CD14-positive monocyte (primary cell): ENCODE measurements at regions not wholly inside any gene's neighbourhood (a gene's known extent, or its start where the extent isn't known, plus 50 kb on each side); places are given as distances from the start of the nearest gene placed in this dataset.

Source experiments
- DNase-seq, 3 donors: peaks; one replicate each; pipeline ENCODE4 v3.0.0-alpha.2; 2011 to 2022
- H2AFZ ChIP-seq: 2 replicates; pipeline ENCODE4 v1.6.0; 2012; ENCODE audit warnings: mild to moderate bottlenecking, low read depth, low read length, inconsistent platforms; ENCODE audit not compliant: insufficient read depth, poor library complexity, severe bottlenecking
- H3K27ac ChIP-seq, 2 donors: 1 replicate in 1 of 2; 2 replicates in 1 of 2; pipeline ENCODE4 v1.5.1; 2012 to 2013; ENCODE audit warnings: low read length in 2 of 2, control low read depth in 1 of 2, inconsistent platforms in 1 of 2, low read depth in 1 of 2, mild to moderate bottlenecking in 1 of 2
- H3K27me3 ChIP-seq, 2 donors: one replicate each; pipeline versions ENCODE4 v1.6.0 to v1.6.1; 2011 to 2013; ENCODE audit warnings: low read length in 2 of 2; ENCODE audit not compliant: control insufficient read depth in 2 of 2, insufficient read depth in 2 of 2
- H3K36me3 ChIP-seq, 2 donors: replicated peaks in 1 of 2; 1 replicate in 1 of 2; 2 replicates in 1 of 2; pipeline versions ENCODE4 v1.5.1 to v1.6.1; 2012 to 2013; ENCODE audit warnings: low read length in 2 of 2, control low read depth in 1 of 2, inconsistent platforms in 1 of 2, mild to moderate bottlenecking in 1 of 2; ENCODE audit not compliant: insufficient read depth in 2 of 2, control insufficient read depth in 1 of 2
- H3K4me1 ChIP-seq, 2 donors: 1 replicate in 1 of 2; 2 replicates in 1 of 2; pipeline versions ENCODE4 v1.5.1 to v1.6.1; 2012 to 2013; ENCODE audit warnings: low read length in 2 of 2, control low read depth in 1 of 2, inconsistent platforms in 1 of 2, mild to moderate bottlenecking in 1 of 2, moderate library complexity in 1 of 2; ENCODE audit not compliant: insufficient read depth in 2 of 2, control insufficient read depth in 1 of 2
- H3K4me2 ChIP-seq: replicated peaks from 2 replicates; pipeline ENCODE3; 2012; ENCODE audit warnings: low read length, moderate library complexity, mild to moderate bottlenecking; ENCODE audit not compliant: poor library complexity, severe bottlenecking; ENCODE audit errors: extremely low read depth
- H3K4me3 ChIP-seq, 3 experiments: fragments of 200-600 bp in 1 of 3; sonication (generic) in 1 of 3; replicated peaks in 1 of 3; 1 replicate in 2 of 3; 2 replicates in 1 of 3; pipeline ENCODE4 v1.5.1; 2011 to 2013; ENCODE audit warnings: low read length in 3 of 3, mild to moderate bottlenecking in 3 of 3, control low read depth in 2 of 3, low read depth in 2 of 3, inconsistent platforms in 1 of 3, moderate library complexity in 1 of 3
- H3K79me2 ChIP-seq: 2 replicates; pipeline ENCODE4 v1.6.0; 2012; ENCODE audit warnings: mild to moderate bottlenecking, control low read depth, inconsistent platforms, low read length, moderate library complexity; ENCODE audit not compliant: insufficient read depth
- H3K9ac ChIP-seq: 2 replicates; pipeline ENCODE4 v1.6.0; 2017; ENCODE audit warnings: low read length, mild to moderate bottlenecking; ENCODE audit not compliant: insufficient read depth, poor library complexity, severe bottlenecking
- H3K9me3 ChIP-seq, 2 donors: replicated peaks in 1 of 2; 1 replicate in 1 of 2; 2 replicates in 1 of 2; pipeline versions ENCODE4 v1.5.1 to v1.6.1; 2012 to 2013; ENCODE audit warnings: low read length in 2 of 2, control low read depth in 1 of 2; ENCODE audit not compliant: control insufficient read depth in 1 of 2, insufficient read depth in 1 of 2
- H4K20me1 ChIP-seq: 2 replicates; pipeline ENCODE4 v1.6.0; 2012; ENCODE audit warnings: mild to moderate bottlenecking, low read length, control low read depth, moderate library complexity; ENCODE audit not compliant: insufficient read depth
- H3K27ac Mint-ChIP-seq, 7 donors: one replicate each; pipeline ENCODE4 v1.8.0; 2020; ENCODE audit warnings: mild to moderate bottlenecking in 7 of 7, mixed read lengths in 7 of 7, moderate library complexity in 6 of 7, inconsistent platforms in 2 of 7
- H3K27me3 Mint-ChIP-seq, 3 donors: one replicate each; pipeline ENCODE4 v1.8.0; 2021 to 2022; ENCODE audit warnings: low read depth in 3 of 3, mild to moderate bottlenecking in 3 of 3, mixed read lengths in 3 of 3, moderate library complexity in 3 of 3, inconsistent platforms in 1 of 3
- H3K36me3 Mint-ChIP-seq, 2 donors: one replicate each; pipeline ENCODE4 v1.8.0; 2020; ENCODE audit warnings: mixed read lengths in 2 of 2, inconsistent platforms in 1 of 2, mild to moderate bottlenecking in 1 of 2
- H3K4me1 Mint-ChIP-seq: one replicate; pipeline ENCODE4 v1.8.0; 2020; ENCODE audit warnings: mild to moderate bottlenecking, mixed read lengths
- H3K4me3 Mint-ChIP-seq, 2 donors: one replicate each; pipeline ENCODE4 v1.8.0; 2020; ENCODE audit warnings: mild to moderate bottlenecking in 2 of 2, mixed read lengths in 2 of 2, moderate library complexity in 1 of 2
- H3K9me3 Mint-ChIP-seq, 7 donors: one replicate each; pipeline ENCODE4 v1.8.0; 2020 to 2022; ENCODE audit warnings: mixed read lengths in 7 of 7, mild to moderate bottlenecking in 6 of 7, moderate library complexity in 6 of 7, inconsistent platforms in 2 of 7
- CTCF ChIP-seq: fragments of 200-600 bp; IDR thresholded peaks from one replicate; pipeline ENCODE4 v1.8.0; 2022; ENCODE audit warnings: antibody characterized with exemption, mild to moderate bottlenecking
- WGBS: methylation state at CpG from one replicate; pipeline ENCODE4 v1.1.5; 2013; ENCODE audit warnings: missing lambda C conversion rate; ENCODE audit not compliant: insufficient coverage; 5-methylcytosine and 5-hydroxymethylcytosine counted together
- intact Hi-C, 2 donors: fragments of 100-400 bp; cut with micrococcal nuclease; formaldehyde crosslinking; loops; one replicate each; pipeline versions ENCODE4 v1.15.0 to v1.15.1; 2023

- H3K9me3 Mint-ChIP-seq, result peaks cover 0 to 4% (median 0%) of the 10 kb centered on the region in 7 donors
- no peaks in the 10 kb centered on the region for H3K27me3 Mint-ChIP-seq
- H2AFZ ChIP-seq, result no peak overlapping the region
- H3K27me3 ChIP-seq, result no peaks in the 10 kb centered on the region
- 83% methylated on average over 1 of the region's 2 CpGs for WGBS
- no peak for DNase-seq
- H3K79me2 ChIP-seq, result no peaks in the 10 kb centered on the region
- no peak overlapping the region for H3K27ac Mint-ChIP-seq
- no peaks in the 10 kb centered on the region for H3K36me3 ChIP-seq
- H3K4me2 ChIP-seq, result no peak overlapping the region
- H3K4me1 Mint-ChIP-seq, result no peaks in the 10 kb centered on the region
- H3K36me3 Mint-ChIP-seq, result no peaks in the 10 kb centered on the region
- H3K9ac ChIP-seq, result no peak overlapping the region
- H3K4me3 ChIP-seq, result no peak overlapping the region
- H4K20me1 ChIP-seq, result no peaks in the 10 kb centered on the region
- no peaks in the 10 kb centered on the region for H3K4me1 ChIP-seq
- H3K27ac ChIP-seq, result no peak overlapping the region
- intact Hi-C loops, result no loop called here
- no peak for TF ChIP-seq CTCF
- no peak overlapping the region for H3K4me3 Mint-ChIP-seq
- H3K9me3 ChIP-seq, result no peaks in the 10 kb centered on the region
Observed at GRCh38 chr4:126372634-126373033, 1057.9 kb downstream of the FAT4 start.

- Histone ChIP-seq H3K4me1 (no peaks in the 10 kb centered on the region), H3K4me3 (no peak overlapping the region), H3K27ac (no peak overlapping the region), H4K20me1 (no peaks in the 10 kb centered on the region), H2AFZ (no peak overlapping the region), H3K4me2 (no peak overlapping the region), H3K9me3 (no peaks in the 10 kb centered on the region), H3K36me3 (no peaks in the 10 kb centered on the region), H3K79me2 (no peaks in the 10 kb centered on the region), H3K27me3 (no peaks in the 10 kb centered on the region), H3K9ac (no peak overlapping the region)
- Mint-ChIP-seq H3K27me3 (no peaks in the 10 kb centered on the region), H3K27ac (no peak overlapping the region), H3K4me3 (no peak overlapping the region), H3K36me3 (no peaks in the 10 kb centered on the region), H3K4me1 (no peaks in the 10 kb centered on the region), H3K9me3 (peaks cover 0 to 4% (median 1%) of the 10 kb centered on the region in 7 donors)
- no peak for DNase-seq
- TF ChIP-seq CTCF, result no peak
- intact Hi-C loops, result no loop called here
- 0% methylated on average over 1 of the region's 2 CpGs for WGBS
Observed at GRCh38 chr4:126375462-126376054, 1060.8 kb downstream of the FAT4 start.
